GM19463 (cell line): ENCODE measurements at regions not wholly inside any gene's neighbourhood (a gene's known extent, or its start where the extent isn't known, plus 50 kb on each side); places are given as distances from the start of the nearest gene placed in this dataset.
"Not testable (repeated sequence)": the region's sequence is repeated elsewhere in the genome, so short reads cannot be mapped to it uniquely, and the experiment has no call there.

Source experiments
- ATAC-seq: cut with Tn5 transposase; IDR thresholded peaks from one replicate; pipeline ENCODE4 v1.9.1; 2021; ENCODE audit warnings: mild to moderate bottlenecking, moderate library complexity; ENCODE audit not compliant: unreplicated experiment

DNA sequence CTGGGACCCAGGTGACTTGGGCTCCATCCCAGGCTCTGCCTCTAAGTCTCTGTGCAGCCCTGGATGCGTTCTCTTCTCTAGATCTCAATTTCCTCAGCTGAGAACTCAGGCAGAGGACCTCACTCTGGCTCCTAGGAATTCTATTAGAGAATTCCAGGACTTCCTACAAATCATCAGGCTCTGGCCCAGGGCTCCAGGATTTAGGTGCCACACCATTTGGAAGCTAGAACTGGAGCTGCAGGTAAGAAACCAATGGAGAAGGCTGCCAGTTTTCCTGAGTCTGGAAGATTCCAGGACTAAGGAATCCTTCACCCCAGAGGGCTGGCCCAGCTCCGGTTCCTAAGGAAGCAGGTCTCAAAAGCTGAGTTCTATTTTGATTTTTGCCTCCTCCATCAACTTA, 189.8 kb upstream of the CDH5 start:
- ATAC-seq: no peak

DNA sequence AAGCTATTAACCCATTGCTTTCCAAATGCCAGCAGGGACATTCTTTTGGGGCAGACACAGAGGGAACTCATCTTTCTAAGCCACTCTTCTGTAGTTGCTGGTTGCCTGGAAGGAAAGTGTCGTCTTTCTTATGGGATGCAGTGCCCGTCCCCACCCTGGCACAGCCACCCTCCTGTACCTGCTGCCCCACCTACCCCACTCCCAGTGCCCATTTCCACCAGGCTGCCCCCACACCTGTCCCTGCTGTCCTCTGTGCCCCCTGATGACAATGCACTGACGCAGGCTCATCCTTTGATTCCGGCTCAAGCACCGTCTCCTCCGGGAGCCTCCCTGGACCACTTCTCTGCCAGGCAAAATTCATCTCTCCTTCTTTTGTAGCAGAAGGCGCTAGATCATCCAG, 190.4 kb upstream of the CDH5 start:
- ATAC-seq: no peak

DNA sequence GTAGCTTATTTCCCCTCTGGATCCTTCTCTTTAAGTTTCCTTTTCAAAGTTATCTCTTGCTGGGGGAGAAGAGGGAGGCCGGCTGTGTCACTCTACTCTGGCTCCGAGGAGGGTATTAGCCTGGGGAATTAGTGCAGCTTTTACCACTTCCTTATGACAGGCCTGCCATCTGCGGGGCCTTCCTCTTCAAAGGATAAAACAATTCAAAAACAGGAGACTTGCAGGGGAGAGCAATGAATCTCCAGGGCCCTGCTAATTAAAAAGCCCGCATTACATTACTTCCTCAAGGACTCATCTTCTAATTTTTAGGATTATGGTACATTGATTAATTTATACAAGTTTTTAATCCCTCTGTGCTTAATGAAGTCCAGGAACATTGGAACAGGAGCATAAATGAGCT, 190.9 kb upstream of the CDH5 start:
- ATAC-seq: no peak

DNA sequence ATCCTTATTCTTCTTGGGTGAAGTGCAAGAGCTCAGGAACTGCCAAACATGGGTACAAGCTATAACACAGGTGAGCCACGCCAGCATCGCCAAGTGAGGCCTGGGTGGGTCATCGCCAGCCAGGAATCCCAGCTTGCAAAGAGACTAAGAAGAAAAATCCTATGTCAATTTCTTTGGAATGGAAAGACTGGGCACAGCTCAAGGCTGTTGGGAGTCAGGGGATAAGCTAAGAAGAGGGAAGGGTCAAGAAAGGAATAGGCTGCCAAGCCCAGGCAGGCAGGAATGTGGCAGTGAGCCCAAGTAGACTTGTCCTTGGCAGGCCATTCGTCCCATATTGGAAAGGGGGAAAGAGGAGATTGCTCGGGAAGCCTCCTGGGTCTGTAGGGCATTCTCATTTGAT, 191.4 kb upstream of the CDH5 start:
- ATAC-seq: no peak

DNA sequence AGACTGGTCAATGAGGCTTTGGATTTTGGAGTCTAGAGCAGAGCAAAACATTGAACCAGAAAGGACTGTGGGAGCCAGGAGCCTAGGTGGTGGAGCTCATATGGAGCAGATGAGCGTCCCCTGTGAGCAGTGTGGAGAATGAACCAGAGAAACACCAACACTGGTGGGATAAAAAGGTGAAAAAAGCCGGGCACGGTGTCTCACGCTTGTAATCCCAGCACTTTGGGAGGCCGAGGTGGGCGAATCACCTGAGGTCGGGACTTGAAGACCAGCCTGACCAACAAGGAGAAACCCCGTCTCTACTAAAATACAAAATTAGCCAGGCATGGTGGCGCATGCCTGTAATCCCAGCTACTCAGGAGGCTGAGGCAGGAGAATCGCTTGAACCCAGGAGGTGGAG, 192.7 kb upstream of the CDH5 start:
- not testable (repeated sequence) for ATAC-seq

DNA sequence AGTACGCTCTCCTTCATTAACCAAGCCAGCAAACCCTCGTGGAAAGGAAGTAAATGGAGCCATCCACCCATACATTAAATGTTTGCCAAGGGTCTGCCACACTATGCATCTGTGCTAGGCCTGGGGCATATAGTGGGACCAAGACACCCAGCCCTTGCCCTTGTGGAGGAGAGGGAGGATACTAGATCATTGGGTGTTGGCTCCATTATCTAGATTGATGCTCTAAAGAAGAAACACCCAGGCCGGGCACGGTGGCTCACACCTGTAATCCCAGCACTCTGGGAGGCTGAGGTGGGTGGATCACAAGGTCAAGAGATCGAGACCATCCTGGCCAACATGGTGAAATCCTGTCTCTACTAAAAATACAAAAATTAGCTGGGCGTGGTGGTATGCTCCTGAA, 193.3 kb upstream of the CDH5 start:
- ATAC-seq: not testable (repeated sequence)

DNA sequence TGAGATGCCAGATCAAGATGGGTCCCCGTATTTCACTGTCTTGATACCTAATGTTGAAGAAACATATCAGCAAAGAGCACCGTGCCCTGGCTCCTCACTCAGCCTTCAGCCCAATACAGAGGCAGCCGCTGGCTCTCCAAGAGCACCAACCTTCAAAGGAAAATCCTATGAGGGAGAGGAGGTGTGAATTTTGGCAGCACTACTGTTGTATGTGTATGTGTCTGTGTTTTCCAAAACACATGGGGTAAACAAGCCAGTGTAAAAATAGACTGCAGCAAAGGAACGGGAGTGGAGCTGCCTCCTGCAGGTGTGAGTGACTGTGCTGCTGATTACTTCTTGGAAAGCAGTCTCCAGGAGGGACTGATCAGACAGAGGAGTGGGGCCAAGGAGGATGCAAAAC, 194.0 kb upstream of the CDH5 start:
- no peak for ATAC-seq

DNA sequence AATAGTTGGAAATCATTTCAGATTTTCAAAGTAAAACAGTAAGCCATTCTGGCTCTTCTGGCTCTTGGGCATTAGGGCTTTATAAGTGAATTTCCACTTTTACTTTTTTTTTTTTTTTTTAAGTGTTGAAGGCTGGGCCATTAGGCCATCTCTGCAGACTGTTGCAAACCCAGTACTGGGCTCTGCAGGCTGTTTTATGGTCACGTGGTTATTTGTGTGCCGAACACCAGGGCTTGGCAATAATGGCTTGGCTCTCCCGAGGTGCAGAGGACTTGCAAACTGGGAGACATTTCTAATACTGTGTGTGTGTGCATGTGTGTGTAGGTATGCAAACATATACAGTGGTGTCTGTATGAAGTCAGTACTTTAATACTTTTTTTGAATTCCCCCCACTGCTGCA, 194.9 kb upstream of the CDH5 start:
- no peak for ATAC-seq

DNA sequence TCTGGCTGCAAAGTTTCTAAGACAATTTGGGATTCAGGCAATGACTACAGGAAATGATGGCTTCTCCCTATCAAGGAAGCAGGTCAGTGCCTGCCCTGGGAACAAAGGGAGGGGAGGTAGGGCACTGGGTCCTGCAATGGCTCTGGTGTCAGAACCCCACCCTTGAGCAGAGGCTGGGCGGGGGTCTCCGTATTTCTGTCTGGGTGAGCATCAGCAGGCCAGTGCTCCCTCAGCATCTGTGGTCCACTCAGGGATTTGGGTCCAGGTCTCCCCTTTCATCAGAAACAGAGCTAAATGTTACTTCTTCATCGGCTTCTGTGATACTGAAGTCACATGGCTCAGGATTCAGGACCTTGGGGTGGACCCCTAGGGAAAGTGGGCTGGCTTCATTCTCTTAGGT, 195.5 kb upstream of the CDH5 start:
- ATAC-seq: no peak

DNA sequence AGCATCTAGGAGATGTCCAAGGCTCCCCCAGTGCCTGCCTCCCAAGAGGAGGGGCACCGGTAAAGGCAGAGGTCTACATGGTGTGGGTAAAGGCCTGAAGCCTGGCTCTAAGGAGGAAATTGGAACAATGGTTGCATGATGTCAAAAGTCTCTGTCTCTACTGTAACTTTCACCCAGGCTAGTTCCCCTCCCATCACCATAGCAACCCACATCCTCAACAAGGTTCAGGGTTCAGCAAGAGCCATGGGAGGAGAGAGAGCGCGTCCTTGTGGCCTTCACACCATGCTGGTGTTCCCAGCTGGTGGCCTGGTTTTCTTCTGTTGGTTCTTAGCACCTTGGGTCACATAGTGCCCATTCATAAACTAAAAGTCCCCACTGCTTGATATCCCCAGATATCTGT, 196.7 kb upstream of the CDH5 start:
- no peak for ATAC-seq

DNA sequence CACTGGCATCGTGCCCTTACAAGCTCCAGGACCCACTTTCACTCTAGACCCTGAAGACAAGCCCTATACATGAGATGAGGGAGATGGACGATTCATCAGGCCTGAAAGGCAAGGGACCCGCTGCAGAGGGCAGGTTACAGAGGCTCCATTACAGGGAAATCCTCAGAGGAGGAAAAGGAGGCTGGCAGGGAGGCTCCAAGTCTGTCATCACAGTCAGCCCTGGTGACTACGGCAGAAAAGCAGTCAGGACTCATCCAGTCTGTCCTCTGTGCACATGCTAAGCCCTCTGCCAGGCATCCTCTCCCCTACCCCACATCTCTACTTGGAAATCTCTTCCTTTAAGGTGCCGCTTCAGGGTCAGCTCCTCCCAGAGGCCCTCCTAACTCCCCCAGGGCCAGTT, 197.7 kb upstream of the CDH5 start:
- no peak for ATAC-seq

DNA sequence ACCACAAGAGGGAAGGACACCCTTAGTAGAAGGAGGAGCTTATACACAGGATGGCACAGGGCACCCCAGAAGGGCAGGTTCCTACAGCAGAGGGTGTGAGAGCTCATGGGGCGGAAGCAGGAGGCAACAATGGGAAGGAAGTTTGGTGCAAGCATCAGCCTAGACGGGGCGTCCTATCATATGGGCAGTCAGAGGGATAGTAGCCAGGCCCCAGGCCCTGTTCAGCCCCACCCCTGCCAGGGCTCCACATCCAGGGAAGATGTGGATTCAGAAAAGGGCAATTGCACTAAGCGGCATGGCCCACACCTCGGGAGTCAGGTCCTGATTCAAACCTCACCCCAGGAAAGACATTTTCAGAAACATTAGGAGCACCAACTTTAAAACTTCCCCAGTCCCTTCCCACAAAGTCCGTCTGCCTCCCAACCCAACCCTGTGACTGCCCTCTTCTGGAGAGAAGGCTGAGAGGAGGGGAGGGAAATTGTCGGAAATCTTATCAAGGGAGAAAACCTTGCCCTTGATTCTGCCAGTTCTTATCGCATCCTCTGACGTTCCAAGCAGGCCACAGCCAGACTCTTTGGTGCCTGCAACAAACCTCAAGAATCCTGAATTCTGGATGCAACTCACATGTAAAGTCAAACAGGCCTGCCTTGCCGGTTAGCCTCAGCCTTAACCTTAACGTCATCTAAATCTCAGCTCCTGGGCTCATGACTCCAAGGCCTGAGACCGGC, 198.8 kb upstream of the CDH5 start:
- ATAC-seq: no peak

DNA sequence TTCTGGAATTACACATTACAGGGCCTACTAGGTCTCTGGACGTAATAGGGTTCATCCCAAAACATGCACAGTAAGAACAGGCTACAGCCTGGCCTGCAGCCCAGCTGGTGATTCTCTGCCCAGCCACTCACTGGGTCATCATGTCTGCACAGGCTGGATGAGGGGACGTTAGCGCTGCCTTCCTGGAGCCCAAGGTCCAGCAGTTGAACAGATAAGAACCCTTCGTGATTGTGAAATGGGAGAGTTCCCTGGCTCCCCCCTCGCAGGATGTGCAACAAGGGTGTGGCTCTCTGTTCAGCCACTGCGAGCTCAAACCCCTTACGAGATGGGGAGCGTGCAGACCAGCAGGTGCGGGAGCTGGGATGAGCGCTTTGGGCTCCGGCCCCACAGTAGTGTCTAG, 200.0 kb upstream of the CDH5 start:
- no peak for ATAC-seq

DNA sequence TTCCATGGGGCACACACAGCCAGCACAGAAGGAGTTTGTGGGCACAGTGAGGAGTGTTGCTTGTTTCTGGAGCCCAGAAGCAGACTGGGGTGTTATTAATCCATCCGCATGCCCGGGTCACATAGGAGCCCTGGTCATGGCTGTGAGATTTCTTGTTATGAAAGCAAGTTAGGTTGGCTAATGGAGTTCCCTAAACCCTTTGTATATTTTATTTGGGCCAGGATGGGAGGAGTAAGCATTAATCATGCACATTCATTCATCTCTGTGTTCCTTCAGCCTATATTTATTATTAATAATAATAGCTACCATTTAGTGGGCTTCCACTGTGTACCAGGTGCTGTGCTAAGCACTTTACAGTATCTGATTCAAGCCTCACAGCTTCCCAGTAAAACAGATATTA, 200.6 kb upstream of the CDH5 start:
- no peak for ATAC-seq

DNA sequence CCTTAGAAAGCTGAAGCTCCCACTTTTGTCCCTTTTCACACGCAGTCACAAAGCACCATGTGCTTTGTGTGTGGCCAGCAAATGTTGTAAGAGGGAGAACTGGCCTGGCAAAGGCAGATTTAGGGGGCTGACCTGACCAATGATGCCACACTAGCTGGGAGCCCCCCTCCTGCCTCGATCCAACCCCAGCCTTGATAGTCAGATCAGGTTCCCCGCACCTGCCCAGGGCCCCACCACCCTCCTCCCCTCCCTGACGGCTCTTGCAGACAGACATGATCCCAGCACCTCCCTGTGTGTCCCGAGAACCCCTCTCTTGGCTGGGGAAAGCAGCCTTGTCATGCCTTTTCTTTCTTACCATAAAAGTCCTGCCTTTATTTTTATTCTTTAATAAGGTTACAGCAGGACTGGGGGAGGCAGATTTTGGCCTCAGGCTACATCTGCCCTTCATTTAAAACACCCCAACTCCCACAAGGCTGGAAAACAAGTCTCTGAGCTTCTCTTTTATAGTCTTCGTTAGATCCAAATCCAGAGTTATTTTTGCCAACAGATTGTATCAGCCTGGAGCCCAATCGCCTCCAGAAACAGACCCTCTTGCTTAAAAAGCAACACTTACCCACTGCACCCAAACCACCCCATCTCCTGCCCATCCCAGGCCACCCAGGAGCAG, 201.8 kb upstream of the CDH5 start:
- ATAC-seq: no peak

DNA sequence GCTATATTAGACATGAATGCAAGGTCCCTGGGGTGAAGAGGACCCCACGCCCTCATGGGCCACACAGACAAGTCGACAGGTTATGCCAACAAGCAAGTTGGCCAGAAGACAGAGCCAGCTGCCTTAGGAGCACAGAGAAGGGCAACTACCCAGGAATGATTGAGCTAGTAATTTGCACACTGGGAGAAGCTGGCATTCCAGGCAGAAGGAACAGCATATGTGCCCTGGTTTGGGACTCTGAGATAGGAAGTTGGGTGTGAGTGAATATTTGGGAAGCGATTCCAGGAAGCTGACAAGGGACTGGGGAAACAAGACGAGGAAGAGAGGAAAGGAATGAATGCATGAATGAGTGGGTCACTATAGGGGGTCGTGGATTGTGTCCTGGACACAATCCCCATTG, 203.7 kb upstream of the CDH5 start:
- ATAC-seq: no peak

DNA sequence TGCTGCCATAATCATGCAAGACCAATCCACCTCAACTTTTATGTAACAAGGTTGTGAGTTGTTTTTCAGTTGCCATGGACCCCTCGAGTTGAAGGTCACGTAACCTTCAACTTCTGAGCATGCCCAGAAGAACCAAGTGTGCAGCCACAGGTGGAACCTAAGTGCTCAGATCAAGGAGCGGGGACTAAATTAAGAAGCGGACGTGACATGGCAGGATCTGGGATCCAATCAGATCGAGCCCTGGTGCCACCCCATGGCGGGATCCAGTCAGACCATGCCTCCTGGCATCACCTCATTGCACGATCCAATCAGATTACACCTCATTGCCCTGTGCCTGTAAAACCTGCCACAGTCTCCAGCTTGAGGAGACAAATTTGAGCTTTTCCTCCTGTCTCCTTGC, 204.5 kb upstream of the CDH5 start:
- no peak for ATAC-seq

DNA sequence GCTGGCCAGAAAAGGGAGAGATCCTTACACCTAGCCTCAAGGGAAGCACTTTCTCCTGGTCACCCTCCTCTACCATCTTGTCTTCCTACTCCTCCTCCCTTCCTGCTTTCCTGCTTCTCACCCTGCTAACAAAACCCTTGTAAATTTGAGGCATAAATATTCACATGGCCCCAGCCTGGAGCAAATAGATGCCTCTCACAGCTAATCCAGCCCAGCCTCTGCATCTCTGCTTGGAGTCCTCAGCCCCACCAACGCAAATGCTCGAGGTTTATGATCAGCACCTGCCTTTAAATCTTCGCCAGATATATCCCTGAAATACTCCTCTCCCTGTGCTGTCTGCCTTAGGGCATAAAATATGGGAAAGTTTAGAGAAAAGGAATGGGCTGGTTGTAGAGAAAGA, 205.2 kb upstream of the CDH5 start:
- no peak for ATAC-seq

DNA sequence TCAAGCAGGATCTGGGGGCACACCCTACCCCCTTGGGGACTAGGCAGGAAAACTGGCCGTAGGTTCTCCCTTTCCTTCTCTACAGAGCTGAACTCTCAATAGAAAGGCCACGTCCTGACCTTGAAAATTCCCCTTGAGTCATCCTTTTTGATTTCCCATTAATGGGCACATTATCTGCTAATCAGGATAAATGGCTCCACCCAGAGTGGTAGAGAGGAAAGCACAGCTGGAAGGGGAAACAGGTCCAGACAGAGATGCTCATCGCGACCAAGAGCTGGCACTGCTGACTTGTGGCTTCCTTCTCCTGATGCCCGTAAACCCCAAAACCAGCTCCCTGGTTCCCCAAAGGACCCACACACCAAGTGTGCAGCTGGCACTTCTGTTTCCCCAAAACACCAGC, 206.5 kb upstream of the CDH5 start:
- no peak for ATAC-seq

DNA sequence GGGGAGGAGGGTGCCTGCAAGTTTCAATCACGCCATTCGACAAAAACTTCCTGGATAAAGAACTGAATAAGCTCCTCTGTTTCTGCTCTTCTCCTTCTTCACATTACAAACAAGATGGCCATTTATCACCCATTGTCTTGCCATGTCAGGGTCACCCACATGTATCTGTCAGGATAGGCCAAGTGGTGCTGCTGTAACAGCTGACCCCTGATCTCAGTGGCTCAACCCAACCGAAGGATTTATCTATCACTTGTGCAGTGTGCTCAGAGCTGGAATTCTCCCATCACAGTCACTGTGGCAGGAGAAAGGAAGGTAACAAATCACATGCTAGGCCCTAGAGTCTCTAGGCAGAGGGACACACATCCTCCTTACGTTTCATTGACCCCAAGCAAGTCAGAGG, 210.0 kb upstream of the CDH5 start:
- no peak for ATAC-seq

DNA sequence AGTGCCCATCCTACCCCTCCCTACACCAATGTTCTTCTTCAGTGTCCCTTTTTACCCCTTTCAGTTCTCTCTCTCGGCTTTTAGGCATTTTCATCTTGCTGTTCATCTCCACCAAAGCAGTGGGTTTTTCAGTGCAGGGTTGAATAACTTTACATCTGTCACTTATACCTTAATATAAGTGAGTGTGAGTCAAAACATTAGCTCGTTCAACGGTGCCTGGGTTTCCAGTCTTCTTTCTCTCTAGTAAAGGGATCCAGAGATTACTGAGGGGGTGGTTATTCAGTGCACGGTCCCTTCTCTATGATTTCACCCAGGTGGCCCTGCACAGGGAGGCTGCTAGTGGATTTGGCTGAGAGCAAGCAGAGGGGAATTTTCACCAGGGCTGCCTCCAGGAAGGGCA, 210.6 kb upstream of the CDH5 start:
- ATAC-seq: no peak

DNA sequence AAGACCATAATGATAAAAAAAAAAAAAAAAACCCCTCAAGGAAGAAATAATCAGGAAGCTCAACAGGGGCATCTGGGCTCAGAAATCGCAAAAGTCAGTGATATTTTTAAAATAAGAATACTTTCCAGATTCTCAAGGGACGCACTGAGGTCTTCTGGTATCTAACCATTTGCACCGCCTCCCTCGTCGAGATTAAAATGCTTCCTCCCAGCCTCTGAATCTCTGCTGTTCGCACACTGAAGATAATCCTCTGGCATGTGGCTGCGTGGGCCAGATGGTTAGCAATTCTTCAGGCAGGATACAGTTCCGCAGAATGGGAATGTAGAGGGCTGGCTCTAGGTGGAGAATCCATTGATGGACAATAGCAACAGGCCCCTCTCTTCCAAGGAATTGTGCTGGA, 211.7 kb upstream of the CDH5 start:
- no peak for ATAC-seq

DNA sequence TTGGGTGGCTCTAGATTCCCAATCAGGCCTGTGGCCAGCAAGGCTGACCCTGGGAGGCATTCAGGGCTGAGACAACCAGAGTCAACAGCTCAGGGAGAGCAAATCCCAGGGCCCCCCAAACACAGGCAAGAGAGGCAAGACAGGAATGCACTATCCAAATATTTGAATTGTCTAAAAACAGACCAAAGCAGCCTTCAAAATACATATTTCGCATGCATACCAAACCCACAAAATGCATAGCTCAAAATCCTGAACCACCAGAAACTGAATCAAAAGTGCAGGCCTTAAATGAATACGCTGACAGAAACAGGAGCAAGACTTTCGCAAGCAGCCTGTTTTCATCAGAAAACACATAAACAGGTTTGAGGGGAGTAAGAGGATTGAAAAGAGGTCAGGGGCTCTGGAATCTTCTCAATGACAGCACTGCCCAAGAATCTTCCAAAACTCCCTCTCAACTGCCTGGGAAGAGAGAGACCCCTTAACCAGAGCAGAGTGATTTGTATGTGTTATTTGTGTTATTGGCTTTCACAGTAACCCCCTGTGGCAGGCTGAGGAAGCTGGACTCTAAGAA, 213.6 kb upstream of the CDH5 start:
- ATAC-seq: no peak
